ENCODE measurements at regions not wholly inside any gene's neighbourhood (a gene's known extent, or its start where the extent isn't known, plus 50 kb on each side); places are given as distances from the start of the nearest gene placed in this dataset.

GRCh38 chr14:66015071-66015780 is 470.9 kb upstream of the CCDC196 start:
- Histone ChIP-seq H3K9me2 (replicated peaks; ENCODE audit: insufficient read depth) (no peaks in the 10 kb centered on the region), H3K27ac (no peak overlapping the region), H3K4me1 (ENCODE audit: insufficient read depth) (peaks cover 5% of the 10 kb centered on the region), H3K36me3 (replicated peaks; ENCODE audit: insufficient read depth, low read depth) (no peaks in the 10 kb centered on the region), H3K79me2 (no peaks in the 10 kb centered on the region), H3K9me3 (ENCODE audit: low read depth) (no peaks in the 10 kb centered on the region), H3K4me2 (no peak overlapping the region), H4K20me1 (ENCODE audit: insufficient read depth, poor library complexity, severe bottlenecking) (no peaks in the 10 kb centered on the region), H3K27me3 (no peaks in the 10 kb centered on the region), H3K4me3 (no peak overlapping the region), H2AFZ (no peak overlapping the region)
- no peak for DNase-seq (ENCODE audit: low spot score)
- 51% methylated on average over 4 of the region's 4 CpGs for WGBS (ENCODE audit: low lambda C conversion rate, missing lambda C conversion rate)
- TF ChIP-seq EZH2 (IDR thresholded peaks at IDR 0.05; ENCODE audit: borderline replicate concordance) (no peak), EZH2phosphoT487 (IDR thresholded peaks at IDR 0.05; ENCODE audit: low read depth, severe bottlenecking, unreplicated experiment) (no peak), CTCF (IDR thresholded peaks at IDR 0.05; ENCODE audit: poor library complexity) (no peak)

- no peak overlapping the region for H3K4me2 ChIP-seq
- H3K9me2 ChIP-seq (replicated peaks; ENCODE audit: insufficient read depth) = no peaks in the 10 kb centered on the region
- TF ChIP-seq EZH2 (IDR thresholded peaks at IDR 0.05; ENCODE audit: borderline replicate concordance) (no peak), EZH2phosphoT487 (IDR thresholded peaks at IDR 0.05; ENCODE audit: low read depth, severe bottlenecking, unreplicated experiment) (peak; percentile 82), CTCF (IDR thresholded peaks at IDR 0.05; ENCODE audit: poor library complexity) (no peak)
- H4K20me1 ChIP-seq (ENCODE audit: insufficient read depth, poor library complexity, severe bottlenecking) = no peaks in the 10 kb centered on the region
- no peaks in the 10 kb centered on the region for H3K36me3 ChIP-seq (replicated peaks; ENCODE audit: insufficient read depth, low read depth)
- H3K4me1 ChIP-seq (ENCODE audit: insufficient read depth) = peaks cover 5% of the 10 kb centered on the region
- H3K9me3 ChIP-seq (ENCODE audit: low read depth) = no peaks in the 10 kb centered on the region
- no peak overlapping the region for H3K4me3 ChIP-seq
- H3K27me3 ChIP-seq = no peaks in the 10 kb centered on the region
- no peak overlapping the region for H2AFZ ChIP-seq
- DNase-seq (ENCODE audit: low spot score) = no peak
- H3K27ac ChIP-seq = no peak overlapping the region
- WGBS (ENCODE audit: low lambda C conversion rate, missing lambda C conversion rate) = 28% methylated on average over 1 of the region's 1 CpG
- no peaks in the 10 kb centered on the region for H3K79me2 ChIP-seq
These were observed 468.2 kb upstream of the CCDC196 start for GRCh38 chr14:66017927-66018326.

GRCh38 chr14:66022526-66022925 is 463.6 kb upstream of the CCDC196 start:
- TF ChIP-seq EZH2phosphoT487 (IDR thresholded peaks at IDR 0.05; ENCODE audit: low read depth, severe bottlenecking, unreplicated experiment) (no peak), EZH2 (IDR thresholded peaks at IDR 0.05; ENCODE audit: borderline replicate concordance) (no peak), CTCF (IDR thresholded peaks at IDR 0.05; ENCODE audit: poor library complexity) (no peak)
- Histone ChIP-seq H3K9me3 (ENCODE audit: low read depth) (no peaks in the 10 kb centered on the region), H3K27me3 (no peaks in the 10 kb centered on the region), H3K4me3 (no peak overlapping the region), H3K4me2 (no peak overlapping the region), H2AFZ (no peak overlapping the region), H3K79me2 (no peaks in the 10 kb centered on the region), H3K36me3 (replicated peaks; ENCODE audit: insufficient read depth, low read depth) (no peaks in the 10 kb centered on the region), H3K27ac (no peak overlapping the region), H4K20me1 (ENCODE audit: insufficient read depth, poor library complexity, severe bottlenecking) (no peaks in the 10 kb centered on the region), H3K4me1 (ENCODE audit: insufficient read depth) (peaks cover 5% of the 10 kb centered on the region), H3K9me2 (replicated peaks; ENCODE audit: insufficient read depth) (no peaks in the 10 kb centered on the region)
- WGBS (ENCODE audit: low lambda C conversion rate, missing lambda C conversion rate) = 83% methylated on average over 8 of the region's 8 CpGs
- DNase-seq (ENCODE audit: low spot score) = no peak

Data from hepatocyte (in vitro differentiated cells).